ENCODE measurements at regions not wholly inside any gene's neighbourhood (a gene's known extent, or its start where the extent isn't known, plus 50 kb on each side); places are given as distances from the start of the nearest gene placed in this dataset.

- TF ChIP-seq, protein P1, sequence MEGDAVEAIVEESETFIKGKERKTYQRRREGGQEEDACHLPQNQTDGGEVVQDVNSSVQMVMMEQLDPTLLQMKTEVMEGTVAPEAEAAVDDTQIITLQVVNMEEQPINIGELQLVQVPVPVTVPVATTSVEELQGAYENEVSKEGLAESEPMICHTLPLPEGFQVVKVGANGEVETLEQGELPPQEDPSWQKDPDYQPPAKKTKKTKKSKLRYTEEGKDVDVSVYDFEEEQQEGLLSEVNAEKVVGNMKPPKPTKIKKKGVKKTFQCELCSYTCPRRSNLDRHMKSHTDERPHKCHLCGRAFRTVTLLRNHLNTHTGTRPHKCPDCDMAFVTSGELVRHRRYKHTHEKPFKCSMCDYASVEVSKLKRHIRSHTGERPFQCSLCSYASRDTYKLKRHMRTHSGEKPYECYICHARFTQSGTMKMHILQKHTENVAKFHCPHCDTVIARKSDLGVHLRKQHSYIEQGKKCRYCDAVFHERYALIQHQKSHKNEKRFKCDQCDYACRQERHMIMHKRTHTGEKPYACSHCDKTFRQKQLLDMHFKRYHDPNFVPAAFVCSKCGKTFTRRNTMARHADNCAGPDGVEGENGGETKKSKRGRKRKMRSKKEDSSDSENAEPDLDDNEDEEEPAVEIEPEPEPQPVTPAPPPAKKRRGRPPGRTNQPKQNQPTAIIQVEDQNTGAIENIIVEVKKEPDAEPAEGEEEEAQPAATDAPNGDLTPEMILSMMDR (conservative IDR thresholded peaks at IDR 0.05; ENCODE audit: low read depth, low read length) = no peak
- TF ChIP-seq EZH2 (IDR thresholded peaks at IDR 0.05; ENCODE audit: borderline replicate concordance, low read depth, low read length, poor library complexity, severe bottlenecking) = no peak
These were observed 79.1 kb downstream of the UTRN start for GRCh38 chr6:144364208-144364720.
